Lower leg skin (tissue), 4 donors: ENCODE measurements at regions not wholly inside any gene's neighbourhood (a gene's known extent, or its start where the extent isn't known, plus 50 kb on each side); places are given as distances from the start of the nearest gene placed in this dataset.

Source experiments
- DNase-seq, 2 donors: peaks; one replicate each; pipeline ENCODE4 v3.0.0-alpha.2; 2019; ENCODE audit warnings: low spot score in 2 of 2
- H3K4me3 ChIP-seq: fragments of 200-600 bp; sonication (generic); 2 replicates; pipeline ENCODE4 v1.5.1; 2017; ENCODE audit warnings: mild to moderate bottlenecking, low read depth; ENCODE audit not compliant: poor library complexity, severe bottlenecking
- POLR2A ChIP-seq, 2 donors: fragments of 450-650 bp; IDR thresholded peaks; one replicate each; pipeline ENCODE4 v1.6.1; 2016 to 2017; ENCODE audit warnings: antibody characterized with exemption in 2 of 2, mild to moderate bottlenecking in 1 of 2, moderate library complexity in 1 of 2
- WGBS, 2 donors: methylation state at CpG; one replicate each; pipeline ENCODE4 v1.1.5; 2018; 5-methylcytosine and 5-hydroxymethylcytosine counted together
- intact Hi-C: fragments of 100-400 bp; cut with DNase I; formaldehyde crosslinking; loops from one replicate; pipeline ENCODE4 v1.15.0; 2023; ENCODE audit warnings: low total_unique reads
- TF ChIP-seq, protein P1 (sequence below), 3 donors: fragments of 450-650 bp; IDR thresholded peaks; one replicate each; pipeline ENCODE4 v1.5.1; 2016; ENCODE audit warnings: antibody characterized with exemption in 3 of 3, mild to moderate bottlenecking in 3 of 3, moderate library complexity in 2 of 3

DNA sequence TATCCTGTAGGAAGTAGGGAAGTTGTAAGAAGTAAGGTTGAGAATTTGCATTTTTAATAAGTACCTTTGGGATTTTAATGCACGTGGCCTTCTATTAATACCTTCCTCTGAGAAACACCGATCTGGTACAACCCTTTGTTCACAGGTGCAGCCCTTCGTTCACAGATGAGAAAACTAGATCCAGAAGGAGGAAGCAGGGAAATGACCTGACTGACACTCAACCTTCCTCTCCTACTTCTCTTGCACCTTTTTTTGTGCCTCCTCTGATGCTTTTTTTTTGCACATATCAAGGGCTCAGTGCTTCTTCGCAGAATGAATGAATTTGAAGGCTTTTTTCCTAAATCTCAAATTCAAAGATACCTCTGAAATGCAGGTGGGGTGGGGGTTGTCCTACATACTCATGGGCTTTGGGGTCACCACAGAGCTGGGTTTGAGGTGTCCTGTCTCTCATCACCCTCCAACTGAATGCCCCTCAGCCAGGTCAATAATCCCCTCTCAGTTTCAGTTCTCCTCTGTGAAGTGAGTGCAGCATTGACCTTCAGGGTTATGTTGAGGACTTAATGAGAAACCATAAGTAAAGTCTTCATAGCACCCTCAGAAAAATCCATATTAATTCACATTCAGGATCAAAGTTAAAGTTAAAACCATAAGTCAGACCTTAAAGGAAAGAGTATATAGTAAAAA is 161.5 kb upstream of the CTNNB1 start:
- no peak overlapping the region for H3K4me3 ChIP-seq
- TF ChIP-seq, protein P1, sequence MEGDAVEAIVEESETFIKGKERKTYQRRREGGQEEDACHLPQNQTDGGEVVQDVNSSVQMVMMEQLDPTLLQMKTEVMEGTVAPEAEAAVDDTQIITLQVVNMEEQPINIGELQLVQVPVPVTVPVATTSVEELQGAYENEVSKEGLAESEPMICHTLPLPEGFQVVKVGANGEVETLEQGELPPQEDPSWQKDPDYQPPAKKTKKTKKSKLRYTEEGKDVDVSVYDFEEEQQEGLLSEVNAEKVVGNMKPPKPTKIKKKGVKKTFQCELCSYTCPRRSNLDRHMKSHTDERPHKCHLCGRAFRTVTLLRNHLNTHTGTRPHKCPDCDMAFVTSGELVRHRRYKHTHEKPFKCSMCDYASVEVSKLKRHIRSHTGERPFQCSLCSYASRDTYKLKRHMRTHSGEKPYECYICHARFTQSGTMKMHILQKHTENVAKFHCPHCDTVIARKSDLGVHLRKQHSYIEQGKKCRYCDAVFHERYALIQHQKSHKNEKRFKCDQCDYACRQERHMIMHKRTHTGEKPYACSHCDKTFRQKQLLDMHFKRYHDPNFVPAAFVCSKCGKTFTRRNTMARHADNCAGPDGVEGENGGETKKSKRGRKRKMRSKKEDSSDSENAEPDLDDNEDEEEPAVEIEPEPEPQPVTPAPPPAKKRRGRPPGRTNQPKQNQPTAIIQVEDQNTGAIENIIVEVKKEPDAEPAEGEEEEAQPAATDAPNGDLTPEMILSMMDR (IDR thresholded peaks at IDR 0.05), result no peak
- TF ChIP-seq POLR2A (IDR thresholded peaks at IDR 0.05), result no peak
- no peak for DNase-seq
- intact Hi-C loops, result no loop called here
- WGBS, 2 donors, result 87% methylated on average over 4 of the region's 4 CpGs

DNA sequence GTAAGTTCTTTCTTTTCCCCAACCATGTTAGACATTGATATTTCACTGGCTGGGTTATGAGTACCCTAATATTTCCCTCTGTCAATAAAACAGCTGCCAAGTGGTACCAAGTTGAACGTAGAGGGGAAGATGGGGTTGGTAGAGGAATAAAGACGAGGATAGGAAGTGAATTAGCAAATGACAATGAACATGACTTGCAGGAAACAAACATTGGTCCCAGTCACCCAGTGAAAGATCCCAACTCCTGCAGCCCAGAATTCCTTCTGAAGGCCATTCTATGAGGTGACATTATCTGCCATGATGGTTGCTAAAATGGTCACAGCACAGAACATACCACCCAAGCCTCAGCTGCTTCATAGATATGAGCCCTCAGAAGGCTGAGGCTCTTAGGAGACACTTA is 159.0 kb upstream of the CTNNB1 start:
- TF ChIP-seq, protein P1 (IDR thresholded peaks at IDR 0.05), result no peak
- no peak for TF ChIP-seq POLR2A (IDR thresholded peaks at IDR 0.05)
- no peak overlapping the region for H3K4me3 ChIP-seq
- WGBS, 2 donors, result 84 to 88% methylated on average over 2 of the region's 2 CpGs
- intact Hi-C loops, result no loop called here
- no peak for DNase-seq

DNA sequence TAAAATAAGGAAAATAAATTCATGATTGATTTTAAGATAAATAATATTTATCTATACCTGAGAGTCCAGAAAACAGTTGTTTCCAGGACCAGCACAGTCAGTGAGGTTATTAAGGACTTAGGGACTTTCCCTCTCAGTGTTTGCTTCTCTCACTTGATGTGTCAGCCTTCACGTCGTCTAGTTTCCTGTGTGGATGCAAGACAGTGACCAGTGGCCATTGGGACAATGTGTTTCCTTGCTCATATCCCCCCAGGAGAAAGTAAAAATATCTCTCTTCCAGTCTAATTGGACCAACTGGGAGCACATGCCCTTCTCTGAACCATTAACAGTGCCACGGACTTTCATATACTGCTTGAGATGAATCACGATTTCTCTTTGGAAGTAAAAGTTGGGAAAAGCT is 157.8 kb upstream of the CTNNB1 start:
- no peak overlapping the region for H3K4me3 ChIP-seq
- WGBS, 2 donors, result 54 to 67% methylated on average over 4 of the region's 4 CpGs
- intact Hi-C loops, result no loop called here
- TF ChIP-seq POLR2A (IDR thresholded peaks at IDR 0.05), result no peak
- TF ChIP-seq, protein P1 (IDR thresholded peaks at IDR 0.05), result no peak
- no peak for DNase-seq

DNA sequence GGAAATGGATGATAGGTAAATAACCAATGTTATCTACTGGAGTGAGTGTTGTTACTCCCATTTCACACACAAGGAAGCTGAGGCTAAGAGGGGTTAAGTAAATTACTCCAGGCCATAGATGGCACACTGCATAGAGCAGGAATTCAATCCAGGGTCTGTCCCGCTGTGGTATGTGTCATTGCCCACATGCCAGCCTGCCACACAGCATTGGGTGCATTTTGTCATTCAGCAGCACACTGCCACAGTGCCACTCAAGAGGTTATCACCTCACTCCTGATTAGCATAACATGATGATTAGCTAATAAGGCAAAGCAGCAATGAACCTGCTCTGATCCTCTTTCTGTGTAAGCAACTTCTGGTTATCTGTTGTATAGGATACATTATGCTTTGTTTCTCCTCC is 157.4 kb upstream of the CTNNB1 start:
- no peak overlapping the region for H3K4me3 ChIP-seq
- intact Hi-C loops, result no loop called here
- TF ChIP-seq POLR2A (IDR thresholded peaks at IDR 0.05), result no peak
- TF ChIP-seq, protein P1 (IDR thresholded peaks at IDR 0.05), result no peak
- no peak for DNase-seq
- WGBS, 2 donors, result 56 to 57% methylated on average over 1 of the region's 1 CpG

DNA sequence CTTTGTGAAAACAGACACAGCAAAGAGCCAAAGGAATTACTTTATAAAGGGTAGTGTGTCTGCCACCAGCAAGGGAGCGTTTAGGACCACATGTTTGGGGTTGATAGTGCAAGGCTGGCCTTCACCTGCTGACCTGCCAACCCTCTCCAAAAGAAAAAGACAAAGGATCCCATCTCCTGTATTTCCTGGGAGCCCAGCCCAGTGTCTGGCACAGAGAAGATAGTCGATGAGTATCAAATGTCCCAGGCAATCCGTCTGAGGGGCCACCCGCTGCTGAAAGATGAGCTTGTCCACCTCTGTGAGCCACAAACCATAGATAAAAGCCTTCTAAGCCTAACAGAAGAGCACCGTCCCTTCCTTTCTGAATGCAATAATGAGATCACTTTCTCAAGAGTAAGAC is 154.8 kb upstream of the CTNNB1 start:
- no peak for TF ChIP-seq POLR2A (IDR thresholded peaks at IDR 0.05)
- TF ChIP-seq, protein P1 (IDR thresholded peaks at IDR 0.05), result no peak
- no peak overlapping the region for H3K4me3 ChIP-seq
- WGBS, 2 donors, result 92 to 93% methylated on average over 5 of the region's 5 CpGs
- no peak for DNase-seq
- intact Hi-C loops, result no loop called here

DNA sequence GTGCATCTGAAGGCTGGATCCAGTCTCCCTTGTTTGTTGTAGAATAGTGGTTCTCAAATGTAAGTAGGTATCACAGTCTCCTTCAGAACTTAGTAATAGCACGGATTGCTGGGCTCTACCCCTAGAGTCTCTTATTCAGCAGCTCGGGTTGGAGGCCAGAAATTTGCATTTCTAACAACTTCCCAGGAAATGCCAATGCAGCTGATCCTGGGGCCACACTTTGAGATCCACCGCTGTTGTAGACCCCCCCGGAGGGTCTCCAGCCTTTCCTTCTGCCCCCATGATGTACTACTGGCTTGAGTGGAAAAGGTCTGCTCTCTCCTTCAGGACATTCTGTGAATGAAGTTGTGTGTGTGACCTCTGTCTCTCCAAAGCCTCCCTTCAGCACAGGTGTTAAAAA is 153.8 kb upstream of the CTNNB1 start:
- no peak for TF ChIP-seq POLR2A (IDR thresholded peaks at IDR 0.05)
- TF ChIP-seq, protein P1 (IDR thresholded peaks at IDR 0.05), result no peak
- 68 to 90% methylated on average over 4 of the region's 4 CpGs for whole genome bisulfite sequencing, 2 donors
- H3K4me3 ChIP-seq, result no peak overlapping the region
- intact Hi-C loops, result no loop called here
- no peak for DNase-seq
